ACC112 (cell line): ENCODE measurements at regions not wholly inside any gene's neighbourhood (a gene's known extent, or its start where the extent isn't known, plus 50 kb on each side); places are given as distances from the start of the nearest gene placed in this dataset.

Source experiments
- H2AFZ ChIP-seq: fragments of 200-600 bp; sonication (generic); one replicate; pipeline ENCODE4 v1.6.0; 2017; ENCODE audit warnings: antibody characterized with exemption, low read length; ENCODE audit not compliant: unreplicated experiment
- H3K27ac ChIP-seq: fragments of 200-600 bp; sonication (generic); 2 replicates; pipeline ENCODE4 v1.5.1; 2014; ENCODE audit warnings: low read depth, mild to moderate bottlenecking, antibody characterized with exemption, low read length, moderate library complexity
- H3K27me3 ChIP-seq: fragments of 200-600 bp; sonication (generic); 2 replicates; pipeline ENCODE4 v1.6.1; 2014; ENCODE audit warnings: mild to moderate bottlenecking, antibody characterized with exemption, low read length, moderate library complexity, mixed read lengths; ENCODE audit not compliant: insufficient read depth
- H3K36me3 ChIP-seq: fragments of 200-600 bp; sonication (generic); 2 replicates; pipeline ENCODE4 v1.6.1; 2016; ENCODE audit warnings: mild to moderate bottlenecking, antibody characterized with exemption, low read length, moderate library complexity, mixed read lengths; ENCODE audit not compliant: insufficient read depth
- H3K4me1 ChIP-seq: fragments of 200-600 bp; sonication (generic); one replicate; pipeline ENCODE4 v1.6.1; 2016; ENCODE audit warnings: low read length, mixed read lengths; ENCODE audit not compliant: insufficient read depth, unreplicated experiment, control insufficient read depth
- H3K4me3 ChIP-seq: fragments of 200-600 bp; sonication (generic); 2 replicates; pipeline ENCODE4 v1.5.1; 2014; ENCODE audit warnings: mild to moderate bottlenecking, low read depth, low read length
- H3K79me2 ChIP-seq: fragments of 200-600 bp; sonication (generic); one replicate; pipeline ENCODE4 v1.6.0; 2016; ENCODE audit warnings: low read length; ENCODE audit not compliant: control insufficient read depth, unreplicated experiment, insufficient read depth

DNA sequence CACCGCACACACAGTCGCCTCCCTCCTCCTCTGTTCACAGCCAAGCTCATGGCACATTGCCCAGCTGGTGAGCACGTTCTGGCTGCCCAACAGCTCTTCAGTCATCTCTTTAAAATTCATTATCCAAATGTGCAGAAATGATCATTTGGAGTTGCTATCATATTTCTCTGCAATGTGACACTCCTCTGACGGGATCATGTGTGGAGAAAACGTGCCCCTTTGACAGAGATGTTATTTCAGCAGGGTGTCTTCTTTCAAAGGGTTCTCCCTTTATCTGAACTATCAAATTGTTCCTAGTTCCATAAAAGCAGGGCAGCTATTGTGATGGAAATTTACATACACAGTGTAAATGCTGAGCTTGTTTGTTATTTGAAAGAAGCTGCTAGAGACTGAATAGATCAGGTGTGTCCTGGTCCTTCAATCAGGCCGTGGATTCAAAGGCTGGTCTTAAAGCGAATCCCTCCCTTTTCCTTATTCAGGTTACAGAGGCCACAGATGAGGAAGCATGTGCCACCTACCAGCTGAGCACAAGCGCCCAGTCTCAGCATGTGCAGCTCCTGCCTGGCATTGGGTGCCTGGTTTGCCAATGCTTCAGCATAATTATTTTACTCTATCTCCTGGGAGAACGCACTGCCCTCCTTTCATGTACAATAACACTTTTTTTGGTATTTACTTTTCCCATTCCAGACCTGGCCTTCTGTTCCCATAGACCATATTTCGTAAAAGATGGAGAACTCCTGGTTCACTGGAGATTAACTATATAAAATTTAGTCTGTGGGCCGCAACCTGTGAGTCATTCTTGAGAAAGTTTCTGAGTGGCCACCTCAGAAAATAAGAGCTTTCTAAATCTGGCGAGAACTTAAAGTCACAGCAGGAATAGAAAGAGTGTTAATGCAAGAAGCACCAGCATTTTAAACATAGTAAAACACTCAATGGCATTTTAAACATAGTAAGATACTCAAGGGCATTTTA is 433.7 kb downstream of the ENC1 start:
- Histone ChIP-seq H3K4me1 (peaks cover 7% of the 10 kb centered on the region), H3K27ac (no peak overlapping the region), H3K4me3 (no peak overlapping the region), H3K79me2 (no peaks in the 10 kb centered on the region), H2AFZ (no peak overlapping the region), H3K27me3 (no peaks in the 10 kb centered on the region), H3K36me3 (no peaks in the 10 kb centered on the region)

DNA sequence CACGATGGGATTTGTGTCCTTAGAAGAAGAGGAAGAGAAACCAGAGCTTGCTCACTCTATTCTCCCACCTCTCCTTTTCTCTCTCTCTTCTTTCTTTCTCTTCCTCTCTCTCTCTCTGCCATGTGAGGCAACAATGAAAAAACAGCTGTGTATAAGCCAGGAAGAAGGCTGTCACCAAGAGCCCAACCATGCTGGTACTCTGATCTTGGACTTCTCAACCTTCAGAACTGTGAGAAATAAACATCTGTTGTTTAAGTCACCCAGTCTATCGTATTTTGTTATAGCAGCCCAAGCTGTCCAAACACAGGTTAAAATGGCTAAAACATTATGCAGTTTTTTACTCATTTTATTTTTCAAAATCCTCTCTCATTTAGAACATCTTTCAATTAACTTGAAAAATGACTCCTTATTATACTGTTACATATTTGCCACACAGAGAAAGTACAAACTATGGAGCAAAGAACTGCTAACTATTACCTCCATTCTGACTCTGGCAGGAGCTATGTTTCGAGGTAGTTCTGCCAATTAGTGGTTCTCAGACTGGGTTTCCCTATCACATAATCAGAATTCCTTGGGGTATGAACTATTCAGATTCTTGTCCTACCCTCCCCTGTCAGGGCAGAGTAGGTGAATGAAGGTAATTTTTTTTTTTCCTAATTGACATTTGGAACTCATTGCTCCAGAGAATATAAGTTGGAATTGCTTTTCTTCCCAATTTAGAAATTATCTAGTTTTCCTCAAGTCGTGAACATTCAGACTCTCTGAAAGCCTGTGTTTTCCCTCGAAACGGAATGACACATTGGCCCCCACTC is 434.6 kb downstream of the ENC1 start:
- Histone ChIP-seq H3K4me1 (peaks cover 16% of the 10 kb centered on the region), H3K27me3 (no peaks in the 10 kb centered on the region), H2AFZ (no peak overlapping the region), H3K36me3 (no peaks in the 10 kb centered on the region), H3K27ac (no peak overlapping the region), H3K4me3 (no peak overlapping the region), H3K79me2 (no peaks in the 10 kb centered on the region)

DNA sequence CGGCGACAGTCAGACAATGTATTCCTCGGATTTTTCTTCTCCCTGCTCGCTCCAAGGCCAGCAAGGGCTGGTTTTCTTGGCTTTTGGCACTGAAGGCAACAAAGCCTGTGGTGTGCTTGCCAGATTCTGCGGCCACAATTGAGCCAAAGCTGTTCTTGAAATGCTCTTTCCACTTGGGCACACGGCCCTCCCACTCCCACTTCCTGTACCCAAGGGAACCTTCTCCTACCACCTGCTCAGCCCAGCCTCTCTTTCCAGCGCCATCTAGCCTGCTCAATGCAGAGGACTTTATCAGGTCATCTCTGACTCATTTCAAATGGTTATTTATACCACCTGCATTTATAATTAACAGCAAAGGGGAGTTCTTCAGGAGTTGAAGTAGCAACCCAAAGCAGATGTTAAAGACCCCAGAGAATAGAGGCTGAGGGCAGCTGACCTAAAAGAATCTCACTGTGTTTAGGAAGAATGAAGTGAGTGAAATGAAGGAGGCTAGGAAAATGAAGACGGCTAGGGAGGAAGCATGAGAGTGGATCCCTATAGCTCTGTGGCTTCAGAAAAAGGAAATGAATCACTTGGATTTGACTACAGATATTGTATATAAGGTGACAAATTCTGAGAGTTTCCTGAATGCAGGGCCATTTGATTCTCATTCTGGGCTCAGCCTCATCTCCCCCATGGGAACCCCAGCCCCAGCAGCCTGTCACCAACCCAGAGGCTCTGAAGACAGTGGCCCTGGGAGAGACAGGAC is 439.0 kb downstream of the ENC1 start:
- Histone ChIP-seq H2AFZ (no peak overlapping the region), H3K27ac (no peak overlapping the region), H3K27me3 (no peaks in the 10 kb centered on the region), H3K79me2 (no peaks in the 10 kb centered on the region), H3K4me1 (peaks cover 16% of the 10 kb centered on the region), H3K36me3 (no peaks in the 10 kb centered on the region), H3K4me3 (no peak overlapping the region)

DNA sequence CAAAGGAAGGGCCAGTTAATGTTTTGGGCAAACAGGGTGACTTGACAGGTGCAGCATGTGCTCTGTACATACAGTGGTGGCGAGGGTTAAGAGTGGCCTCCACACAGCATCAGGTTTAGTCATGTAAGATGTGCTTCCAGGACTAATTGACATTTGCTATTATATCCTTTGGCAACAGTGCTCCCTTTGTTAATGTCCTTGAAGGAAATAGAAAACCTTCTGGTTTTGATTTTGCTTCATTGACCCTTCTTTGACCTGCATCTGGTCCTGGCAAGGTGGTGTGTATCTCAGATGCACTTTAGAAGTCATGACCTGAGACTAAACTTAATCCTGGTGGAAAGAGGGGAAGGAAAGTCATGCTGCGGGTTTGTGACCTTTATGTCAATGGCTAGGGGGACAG is 440.0 kb downstream of the ENC1 start:
- Histone ChIP-seq H3K27ac (no peak overlapping the region), H3K4me1 (peaks cover 12% of the 10 kb centered on the region), H2AFZ (no peak overlapping the region), H3K79me2 (no peaks in the 10 kb centered on the region), H3K4me3 (no peak overlapping the region), H3K36me3 (no peaks in the 10 kb centered on the region), H3K27me3 (no peaks in the 10 kb centered on the region)

DNA sequence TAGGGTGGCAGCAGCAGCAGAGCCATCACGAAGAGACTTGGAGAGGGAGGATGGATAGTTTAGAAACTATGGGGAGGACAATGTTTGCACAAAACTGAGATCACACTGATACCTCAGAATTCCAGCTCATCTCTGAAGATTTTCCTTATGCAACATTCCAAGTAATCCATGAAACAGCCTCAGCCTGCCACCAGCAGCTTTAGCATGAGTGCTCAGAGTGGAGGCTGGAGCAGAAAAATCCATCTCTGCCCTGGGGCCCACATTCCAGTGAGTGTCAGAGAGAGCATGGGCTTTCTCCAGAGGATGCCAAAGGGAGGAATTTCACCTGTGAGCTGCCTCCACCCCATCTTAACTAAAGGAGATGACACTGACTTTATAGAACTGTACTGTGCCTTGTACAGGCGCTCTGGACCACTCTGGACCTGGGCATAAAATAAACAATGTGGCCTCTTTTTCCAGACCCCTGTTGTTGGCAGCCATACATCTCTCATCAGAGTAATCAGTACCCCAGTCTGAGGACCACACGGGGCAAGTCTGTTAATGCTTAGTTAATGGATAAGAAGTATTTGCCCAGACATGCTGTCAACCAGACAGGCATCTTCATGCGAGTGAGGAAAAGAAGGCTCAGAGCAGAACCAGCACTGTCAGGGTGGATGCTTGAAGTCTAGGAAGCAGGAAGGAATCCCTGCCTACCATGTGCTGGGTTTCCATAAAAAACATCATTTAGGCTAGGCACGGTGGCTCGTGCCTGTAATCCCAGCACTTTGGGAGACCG is 440.9 kb downstream of the ENC1 start:
- H2AFZ ChIP-seq: no peak overlapping the region

DNA sequence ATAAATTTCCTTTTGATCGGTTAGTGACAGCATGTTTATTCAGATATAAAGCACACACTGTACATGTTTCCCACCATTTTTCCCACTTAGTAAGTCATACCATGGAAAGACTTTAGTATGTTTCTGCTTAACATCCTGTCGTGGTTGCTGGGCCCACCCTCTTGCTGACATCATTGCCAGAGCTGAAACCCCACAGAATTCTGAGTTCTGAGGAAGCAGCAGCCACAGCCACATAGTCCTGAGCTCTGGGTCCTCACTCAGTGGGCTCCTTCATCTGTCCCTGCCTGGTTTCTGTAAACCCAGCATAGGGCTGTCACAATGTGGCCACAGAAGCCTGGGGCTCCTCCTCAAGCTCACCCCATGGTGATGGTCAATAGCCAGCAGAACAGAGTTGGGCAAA is 441.5 kb downstream of the ENC1 start:
- Histone ChIP-seq H3K36me3 (no peaks in the 10 kb centered on the region), H3K27me3 (no peaks in the 10 kb centered on the region), H2AFZ (no peak overlapping the region), H3K27ac (no peak overlapping the region), H3K4me1 (peaks cover 12% of the 10 kb centered on the region), H3K4me3 (no peak overlapping the region), H3K79me2 (no peaks in the 10 kb centered on the region)

More for the DNA sequence above, 440.9 kb downstream of the ENC1 start:
- Histone ChIP-seq H3K27ac (no peak overlapping the region), H3K79me2 (no peaks in the 10 kb centered on the region), H3K4me1 (peaks cover 12% of the 10 kb centered on the region), H3K36me3 (no peaks in the 10 kb centered on the region), H3K4me3 (no peak overlapping the region), H3K27me3 (no peaks in the 10 kb centered on the region)

DNA sequence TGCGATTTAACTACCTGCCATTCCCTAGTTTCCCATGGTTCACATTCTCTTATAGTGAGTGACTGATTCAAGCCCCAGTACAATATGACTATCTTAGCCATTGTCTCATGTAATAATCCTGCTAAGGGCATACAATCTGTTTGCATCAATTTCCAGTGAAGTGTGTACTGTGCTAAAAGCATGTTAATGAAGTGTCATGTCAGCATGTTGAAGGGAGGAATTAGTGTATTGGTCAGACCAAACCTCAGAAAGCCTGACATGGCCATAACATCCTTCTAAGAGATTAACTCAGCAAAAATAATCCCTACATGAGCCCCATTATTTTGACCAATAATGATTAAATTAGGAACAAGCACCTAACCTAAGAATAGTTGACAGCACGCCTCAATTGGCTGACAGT is 442.4 kb downstream of the ENC1 start:
- no peaks in the 10 kb centered on the region for H3K36me3 ChIP-seq
- H2AFZ ChIP-seq: no peak overlapping the region
- H3K4me1 ChIP-seq: peaks cover 12% of the 10 kb centered on the region
- H3K27me3 ChIP-seq: no peaks in the 10 kb centered on the region
- H3K27ac ChIP-seq: no peak overlapping the region
- H3K4me3 ChIP-seq: no peak overlapping the region
- H3K79me2 ChIP-seq: no peaks in the 10 kb centered on the region

DNA sequence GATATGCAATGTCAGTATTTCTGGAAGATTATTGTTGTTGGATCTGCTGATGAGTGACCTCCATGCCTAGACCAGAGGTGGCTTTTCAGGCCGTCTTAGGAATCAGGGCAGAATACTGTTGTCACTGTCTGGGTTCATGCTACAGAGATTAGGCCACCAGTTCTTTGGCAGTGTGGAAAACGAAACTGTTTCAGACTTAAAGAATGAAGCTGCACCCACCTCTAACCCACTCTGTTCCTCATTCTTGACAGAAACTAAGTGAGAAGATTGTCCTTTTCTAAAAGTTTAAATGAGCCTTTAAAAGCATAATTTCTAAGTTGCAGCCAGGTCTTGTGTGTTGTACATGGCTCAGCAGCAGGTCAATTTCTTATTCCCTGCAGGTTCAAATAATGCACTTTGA is 444.3 kb downstream of the ENC1 start:
- Histone ChIP-seq H3K27me3 (no peaks in the 10 kb centered on the region), H3K27ac (no peak overlapping the region), H3K36me3 (no peaks in the 10 kb centered on the region), H3K79me2 (no peaks in the 10 kb centered on the region), H2AFZ (no peak overlapping the region), H3K4me1 (peaks cover 3% of the 10 kb centered on the region), H3K4me3 (no peak overlapping the region)

DNA sequence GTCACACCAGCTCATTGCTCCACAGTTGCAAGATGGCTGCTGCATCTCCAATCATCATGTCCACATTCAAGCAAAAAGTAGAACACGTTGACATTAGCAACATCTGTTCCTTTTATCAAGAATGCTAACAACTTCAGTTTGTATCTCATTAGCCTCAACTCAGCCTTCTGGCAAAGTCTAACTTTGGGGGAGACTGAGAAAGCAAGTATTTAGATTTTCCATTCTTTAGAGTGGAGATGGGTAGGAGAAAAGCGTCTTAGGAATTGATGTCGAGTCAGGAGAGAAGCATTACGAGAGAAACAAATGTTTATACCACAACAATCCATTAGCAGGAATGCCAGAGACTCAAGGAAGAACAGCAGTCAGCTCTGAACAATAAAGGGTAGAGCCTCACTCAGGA is 446.3 kb downstream of the ENC1 start:
- no peak overlapping the region for H3K4me3 ChIP-seq
- no peak overlapping the region for H3K27ac ChIP-seq
- H3K27me3 ChIP-seq: no peaks in the 10 kb centered on the region
- no peaks in the 10 kb centered on the region for H3K4me1 ChIP-seq
- H2AFZ ChIP-seq: no peak overlapping the region
- H3K36me3 ChIP-seq: no peaks in the 10 kb centered on the region
- no peaks in the 10 kb centered on the region for H3K79me2 ChIP-seq
